Testis (tissue), 2 donors: ENCODE measurements at regions not wholly inside any gene's neighbourhood (a gene's known extent, or its start where the extent isn't known, plus 50 kb on each side); places are given as distances from the start of the nearest gene placed in this dataset.

Experiments used
- CTCF ChIP-seq, 3 experiments: fragments of 450-650 bp in 2 of 3; fragments of 200-600 bp in 1 of 3; sonication (generic) in 1 of 3; IDR thresholded peaks; one replicate each; pipeline ENCODE4 v1.5.1; 2016 to 2019; ENCODE audit warnings: antibody characterized with exemption in 3 of 3, mild to moderate bottlenecking in 2 of 3, moderate library complexity in 1 of 3
- POLR2A ChIP-seq: fragments of 450-650 bp; IDR thresholded peaks from one replicate; pipeline ENCODE4 v1.6.1; 2017; ENCODE audit warnings: antibody characterized with exemption, mild to moderate bottlenecking, moderate library complexity

DNA sequence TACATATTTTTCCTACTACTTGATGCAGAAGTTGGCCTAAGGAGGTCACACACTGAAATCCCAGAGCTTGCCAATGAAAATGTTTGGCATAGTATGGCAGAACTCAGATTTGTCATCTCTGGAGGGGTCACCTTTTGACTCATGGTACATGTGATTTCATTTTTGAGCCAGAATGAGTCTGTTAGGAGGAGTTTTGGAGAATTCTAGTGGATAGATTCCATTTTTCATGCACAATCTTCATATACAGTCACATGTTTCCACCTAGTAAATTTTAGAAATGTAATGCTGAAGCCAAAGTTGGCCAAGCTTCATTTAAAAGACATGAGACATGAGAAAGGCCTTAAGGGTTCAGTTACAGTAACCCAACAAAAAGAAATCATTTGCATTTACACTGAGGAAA is 97.8 kb upstream of the IGSF10 start:
- TF ChIP-seq CTCF (IDR thresholded peaks at IDR 0.05) (no peak), POLR2A (no peak)
